Endothelial cell of hepatic sinusoid (primary cell): ENCODE measurements at regions not wholly inside any gene's neighbourhood (a gene's known extent, or its start where the extent isn't known, plus 50 kb on each side); places are given as distances from the start of the nearest gene placed in this dataset.
"Not testable (repeated sequence)": the region's sequence is repeated elsewhere in the genome, so short reads cannot be mapped to it uniquely, and the experiment has no call there.

ENCODE experiments used
- in situ Hi-C: cut with HindIII; loops from 2 replicates; pipeline ENCODE4 v1.10.0; 2017; ENCODE audit warnings: low sequenced_read_pairs

DNA sequence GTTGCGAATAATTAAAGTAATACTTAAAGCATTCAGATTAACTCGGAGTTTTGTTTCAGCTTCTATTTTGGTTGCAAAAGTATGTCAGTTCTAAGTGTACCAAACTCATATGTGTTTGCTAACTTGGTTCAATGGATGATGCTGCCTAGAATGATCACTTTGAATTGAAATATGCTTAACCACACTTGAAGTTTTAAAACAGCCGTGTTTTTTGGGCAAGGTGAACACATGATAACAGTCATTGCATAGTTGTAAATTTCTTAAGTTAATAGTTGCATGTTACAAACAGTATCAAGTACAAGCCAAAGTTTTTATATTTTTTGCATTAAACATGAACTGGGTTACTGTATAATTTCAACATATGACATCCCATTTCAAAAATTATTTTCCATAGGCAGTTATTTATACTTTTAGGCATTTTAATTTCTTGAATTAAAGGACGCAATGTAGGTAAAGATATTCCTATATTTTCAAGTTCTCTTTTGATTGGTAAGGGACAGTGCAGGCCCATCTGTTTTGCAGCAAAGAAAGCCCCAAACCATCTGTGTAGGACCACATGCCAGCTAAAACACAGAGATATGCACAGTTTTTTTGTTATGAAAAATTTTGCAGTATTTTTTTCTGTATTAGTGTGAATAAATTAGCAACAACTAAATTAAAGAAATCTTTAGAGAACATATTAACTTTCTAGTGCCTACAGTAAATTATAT is 575.5 kb downstream of the PRKD1 start:
- in situ Hi-C loops = no loop called here

GRCh38 chr14:29352706-29353080 is 575.0 kb downstream of the PRKD1 start:
- in situ Hi-C loops = no loop called here

- in situ Hi-C loops = no loop called here
Measured at GRCh38 chr14:29353513-29353912, 574.1 kb downstream of the PRKD1 start.

DNA sequence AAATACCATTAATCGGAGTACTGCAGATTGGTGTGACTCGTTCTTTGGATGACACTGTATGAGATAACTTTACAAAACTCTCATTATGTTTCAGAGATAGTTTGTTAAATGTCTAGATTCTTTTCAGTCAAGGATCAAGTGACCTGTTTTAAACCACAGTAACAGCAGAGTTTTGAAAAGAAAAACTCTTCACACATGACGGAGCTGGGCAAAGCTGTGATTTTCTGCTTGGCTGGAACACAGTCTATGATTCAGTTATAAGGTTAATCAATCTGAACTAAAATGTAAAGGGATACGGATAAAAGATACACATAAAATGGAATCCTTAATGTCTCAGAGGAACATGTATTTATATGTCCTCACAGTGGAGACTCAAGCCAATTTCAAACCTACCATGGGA is 573.2 kb downstream of the PRKD1 start:
- in situ Hi-C loops = no loop called here

DNA sequence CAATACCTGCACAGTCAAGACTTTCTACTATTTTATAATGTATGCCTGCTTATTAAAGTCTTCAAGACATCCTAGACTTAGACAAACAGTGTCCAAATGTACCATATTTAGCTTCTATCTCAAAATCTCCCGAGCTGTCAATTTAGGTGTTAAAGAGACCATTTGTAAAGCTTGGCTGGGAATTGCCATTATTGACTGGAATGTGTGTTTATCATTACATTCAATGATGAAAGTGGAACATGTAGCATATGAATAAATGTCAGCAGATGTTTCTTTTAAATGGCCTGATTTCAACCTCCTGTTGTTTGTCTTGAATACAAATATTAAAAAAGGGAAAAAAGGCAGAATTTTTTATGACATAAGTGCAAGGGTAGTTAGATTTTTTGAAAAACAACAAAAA is 572.3 kb downstream of the PRKD1 start:
- in situ Hi-C loops = no loop called here

DNA sequence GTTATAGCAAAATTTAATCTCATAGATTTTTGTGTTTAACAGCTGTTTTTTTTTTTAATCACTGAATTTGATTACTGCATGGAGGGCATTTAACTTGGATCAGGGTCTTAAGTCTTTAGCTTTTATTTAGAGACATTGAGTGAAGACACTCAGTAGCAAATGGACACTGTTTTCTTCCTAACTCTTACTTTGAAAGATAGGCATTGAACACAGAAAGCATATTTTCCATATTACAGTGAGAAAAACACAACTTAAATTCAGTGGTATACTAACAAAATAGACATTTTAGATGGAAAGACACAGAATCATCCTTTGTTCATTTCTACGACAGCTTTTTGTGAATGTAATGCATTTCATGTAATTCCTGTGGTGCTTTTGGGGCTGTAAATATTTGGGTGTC is 571.8 kb downstream of the PRKD1 start:
- in situ Hi-C loops = no loop called here

- in situ Hi-C loops = no loop called here
Measured at GRCh38 chr14:29360656-29361055, 567.0 kb downstream of the PRKD1 start.

- in situ Hi-C loops = loop anchor here (10.0 kb wide), 1 partner anchor 65 kb away; no protein-coding TSS in a partner anchor
Measured at GRCh38 chr14:29370024-29370423, 557.6 kb downstream of the PRKD1 start.

- in situ Hi-C loops = loop anchor here (10.0 kb wide), 1 partner anchor 59 kb away; no protein-coding TSS in a partner anchor
Measured at GRCh38 chr14:29376237-29376636, 551.4 kb downstream of the PRKD1 start.

- in situ Hi-C loops = no loop called here
Measured at GRCh38 chr14:29380826-29381225, 546.8 kb downstream of the PRKD1 start.

DNA sequence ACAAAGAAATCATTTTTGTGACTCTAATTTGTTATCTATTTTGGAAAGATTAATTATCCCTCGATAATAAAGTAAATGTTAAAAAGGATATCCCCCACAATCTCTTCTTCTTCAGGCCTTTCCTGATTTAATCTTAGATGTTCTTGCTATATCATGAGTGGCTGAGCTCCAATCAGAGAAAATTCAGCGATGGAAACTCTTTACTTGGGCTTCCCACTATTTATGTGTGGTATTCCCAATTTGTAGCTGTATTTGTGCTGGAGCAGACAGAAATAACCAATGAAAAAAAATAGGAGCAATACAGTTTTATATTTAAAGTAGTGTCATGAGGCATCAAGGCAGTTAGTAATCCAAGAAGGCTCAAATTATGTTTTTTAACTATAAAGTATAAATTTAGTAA is 539.1 kb downstream of the PRKD1 start:
- in situ Hi-C loops = no loop called here

- in situ Hi-C loops = no loop called here
Measured at GRCh38 chr14:29390081-29390832, 537.4 kb downstream of the PRKD1 start.

GRCh38 chr14:29391231-29391630 is 536.4 kb downstream of the PRKD1 start:
- in situ Hi-C loops = no loop called here

- in situ Hi-C loops = no loop called here
Measured at GRCh38 chr14:29391801-29392200, 535.8 kb downstream of the PRKD1 start.

DNA sequence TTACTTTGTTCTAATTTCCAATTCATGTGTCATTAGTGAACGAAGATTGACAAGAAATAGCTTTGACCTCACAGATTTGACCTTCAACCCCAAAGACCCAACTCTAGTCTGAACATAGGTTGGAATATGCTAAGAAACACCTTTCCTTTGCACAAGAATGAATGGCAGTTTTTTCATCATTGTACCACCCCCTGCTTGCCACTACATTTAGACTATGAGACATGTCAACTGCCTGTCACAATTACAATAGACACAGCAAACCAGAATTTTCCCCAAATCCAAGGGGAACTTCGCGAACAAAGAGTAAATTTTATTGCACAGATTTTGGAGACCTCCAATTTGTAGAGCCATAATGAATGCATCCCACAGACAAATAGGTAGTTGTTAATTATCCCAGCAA is 535.4 kb downstream of the PRKD1 start:
- in situ Hi-C loops = no loop called here

DNA sequence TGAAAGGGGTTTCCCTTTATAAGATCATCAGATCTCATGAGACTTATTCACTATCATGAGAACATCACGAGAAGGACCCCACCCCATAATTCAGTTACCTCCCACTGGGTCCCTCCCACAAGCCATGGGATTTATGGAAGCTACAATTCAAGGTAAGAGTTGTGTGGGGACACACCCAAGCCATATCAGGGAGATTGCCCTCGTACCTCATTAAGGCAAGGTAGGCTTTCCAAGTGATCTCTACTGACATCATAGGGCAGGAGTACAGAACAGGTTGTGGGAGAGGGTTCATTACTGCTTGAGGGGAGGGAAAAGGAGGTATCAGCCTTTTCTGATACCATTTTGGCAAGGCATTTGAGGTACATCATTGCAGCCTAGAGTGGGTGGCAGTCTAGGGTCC is 524.6 kb downstream of the PRKD1 start:
- in situ Hi-C loops = no loop called here

DNA sequence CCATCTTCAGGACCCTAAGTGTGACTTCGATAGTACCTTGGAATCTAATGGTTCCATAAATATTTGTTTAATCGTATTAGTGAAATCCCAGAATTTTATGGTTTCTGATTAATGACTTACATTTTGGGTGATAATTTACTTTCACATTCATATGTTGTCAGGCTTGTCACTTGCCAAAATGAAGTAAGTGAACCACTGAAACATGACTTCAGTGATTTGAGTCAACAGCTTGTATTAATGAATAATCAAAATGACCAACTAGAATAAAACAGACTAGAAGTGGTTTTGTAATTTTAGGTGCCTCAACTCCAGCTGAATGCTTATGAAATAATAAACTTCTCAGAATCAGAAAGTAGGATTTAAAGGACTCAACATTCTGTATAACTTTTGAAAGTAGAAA is 517.1 kb downstream of the PRKD1 start:
- in situ Hi-C loops = no loop called here

GRCh38 chr14:29414931-29415330 is 512.7 kb downstream of the PRKD1 start:
- in situ Hi-C loops = not testable (repeated sequence)

GRCh38 chr14:29419736-29420135 is 507.9 kb downstream of the PRKD1 start:
- in situ Hi-C loops = no loop called here

DNA sequence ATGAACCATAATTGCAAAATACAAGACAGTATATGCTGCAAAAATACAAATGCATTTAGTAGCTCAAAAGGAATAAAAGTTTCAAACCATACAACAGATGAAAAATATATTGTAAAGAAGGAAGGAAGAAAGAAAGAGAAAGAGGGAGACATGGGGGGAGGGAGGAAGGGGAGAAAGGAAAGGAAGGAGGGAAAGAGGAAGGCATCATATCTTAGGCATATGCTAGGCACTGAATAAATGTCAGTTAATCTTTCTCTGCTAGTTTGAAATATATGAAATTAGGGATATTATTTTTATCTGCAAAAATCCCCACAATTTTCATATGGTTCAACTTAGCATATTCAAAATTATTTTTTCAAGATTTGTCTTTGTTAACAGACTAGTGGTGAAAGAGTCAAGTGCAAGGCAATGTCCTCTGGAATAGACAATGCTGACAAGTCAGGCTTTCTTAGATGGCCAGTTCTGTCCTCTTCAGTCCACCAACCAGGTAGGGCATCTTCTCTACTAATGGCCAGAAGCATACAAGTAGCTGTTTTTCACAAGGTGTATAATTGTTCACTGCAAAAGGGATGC is 506.4 kb downstream of the PRKD1 start:
- in situ Hi-C loops = no loop called here

DNA sequence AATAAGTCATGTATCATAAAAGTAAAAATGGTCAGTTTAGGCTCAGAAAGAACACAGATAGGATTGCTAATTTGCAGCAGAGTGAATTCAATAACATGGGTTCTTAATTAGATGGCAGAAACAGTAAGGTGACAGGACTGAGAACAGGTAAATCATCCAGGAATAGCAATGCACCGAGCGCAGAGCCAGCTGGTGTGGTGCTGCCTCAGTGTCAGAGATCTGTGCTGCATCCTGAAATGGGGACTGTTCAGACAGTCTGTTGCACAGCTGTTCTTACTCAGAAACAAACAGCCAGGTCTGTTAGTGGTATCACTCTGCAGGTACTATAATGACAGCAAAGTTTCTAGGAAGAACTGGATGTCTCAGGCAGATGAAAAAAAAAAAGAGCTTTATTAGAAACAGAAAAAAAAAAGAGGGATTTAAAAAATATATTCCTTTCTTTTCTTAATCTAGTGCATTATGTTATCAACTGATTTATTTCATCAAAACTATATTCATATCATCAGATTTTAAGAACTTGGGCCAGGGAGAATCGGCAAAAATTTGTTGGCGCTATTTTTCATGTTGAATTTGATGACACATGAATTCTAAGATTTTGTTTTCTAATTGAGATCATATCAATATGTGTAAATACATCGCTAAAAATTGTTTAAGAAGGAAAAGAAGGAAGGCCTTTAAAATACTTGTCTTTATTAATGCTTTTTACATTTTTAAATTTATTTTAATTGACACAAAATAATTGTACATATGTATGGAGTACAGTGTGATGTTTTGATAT is 501.8 kb downstream of the PRKD1 start:
- in situ Hi-C loops = no loop called here
